HG03432 (cell line): ENCODE measurements at regions not wholly inside any gene's neighbourhood (a gene's known extent, or its start where the extent isn't known, plus 50 kb on each side); places are given as distances from the start of the nearest gene placed in this dataset.

ENCODE experiments used
- ATAC-seq: cut with Tn5 transposase; IDR thresholded peaks from one replicate; pipeline ENCODE4 v1.9.1; 2021; ENCODE audit warnings: mild to moderate bottlenecking, moderate library complexity; ENCODE audit not compliant: unreplicated experiment

- ATAC-seq: no peak
Measured at GRCh38 chr15:58294681-58295254, 137.0 kb upstream of the LIPC start.

DNA sequence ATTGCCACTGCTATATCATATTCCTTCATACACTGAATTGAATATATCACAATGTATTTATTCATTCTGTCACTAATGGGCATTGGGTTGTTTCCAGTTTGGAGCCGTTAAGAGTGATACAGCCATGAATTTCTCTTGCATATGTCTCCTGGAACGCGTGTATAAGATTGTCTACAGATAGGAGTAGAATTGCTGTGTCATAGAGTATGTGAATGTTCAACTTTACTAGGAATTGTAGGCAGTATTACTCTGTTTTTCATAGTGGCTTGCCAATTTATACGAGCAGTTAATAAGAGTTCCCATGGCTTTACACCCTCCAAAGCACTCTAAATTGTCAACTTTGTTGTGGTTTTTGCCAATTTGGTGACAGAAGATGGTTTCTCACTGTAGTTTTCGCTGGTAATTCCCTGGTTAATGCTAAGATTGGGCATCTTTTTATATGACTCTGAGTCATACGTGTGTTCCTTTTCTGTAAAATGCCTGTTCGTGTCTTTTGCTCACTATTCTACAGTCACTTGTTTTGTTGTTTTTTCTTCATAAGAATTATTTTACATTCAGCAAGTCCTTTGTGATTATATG is 136.1 kb upstream of the LIPC start:
- no peak for ATAC-seq

GRCh38 chr15:58296276-58296675 is 135.5 kb upstream of the LIPC start:
- ATAC-seq: no peak

DNA sequence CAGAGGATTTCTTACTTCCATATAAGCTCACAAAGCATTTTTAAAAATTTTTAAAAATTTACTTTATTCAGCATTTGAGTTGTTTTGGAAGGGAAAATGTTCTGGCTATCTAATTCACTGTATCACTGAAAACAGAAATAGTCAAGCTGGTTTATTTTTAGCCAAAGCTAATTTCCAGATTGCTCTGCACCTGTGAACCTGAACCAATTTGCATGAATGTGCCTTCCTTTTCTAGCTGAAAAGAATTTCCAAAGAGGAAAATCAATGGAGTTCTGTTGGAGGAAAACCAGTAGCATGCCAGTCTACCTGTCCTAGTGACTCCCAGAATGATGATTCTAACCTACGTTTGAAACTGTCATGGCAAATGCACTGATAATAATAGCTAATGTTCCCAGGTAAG is 134.2 kb upstream of the LIPC start:
- no peak for ATAC-seq

- no peak for ATAC-seq
Measured at GRCh38 chr15:58298879-58299850, 132.6 kb upstream of the LIPC start.

- no peak for ATAC-seq
Measured at GRCh38 chr15:58302832-58303231, 129.0 kb upstream of the LIPC start.

GRCh38 chr15:58303236-58303635 is 128.6 kb upstream of the LIPC start:
- no peak for ATAC-seq

- no peak for ATAC-seq
Measured at GRCh38 chr15:58306591-58307312, 125.0 kb upstream of the LIPC start.

GRCh38 chr15:58307313-58307961 is 124.4 kb upstream of the LIPC start:
- ATAC-seq: no peak

- no peak for ATAC-seq
Measured at GRCh38 chr15:58308742-58309355, 122.9 kb upstream of the LIPC start.

DNA sequence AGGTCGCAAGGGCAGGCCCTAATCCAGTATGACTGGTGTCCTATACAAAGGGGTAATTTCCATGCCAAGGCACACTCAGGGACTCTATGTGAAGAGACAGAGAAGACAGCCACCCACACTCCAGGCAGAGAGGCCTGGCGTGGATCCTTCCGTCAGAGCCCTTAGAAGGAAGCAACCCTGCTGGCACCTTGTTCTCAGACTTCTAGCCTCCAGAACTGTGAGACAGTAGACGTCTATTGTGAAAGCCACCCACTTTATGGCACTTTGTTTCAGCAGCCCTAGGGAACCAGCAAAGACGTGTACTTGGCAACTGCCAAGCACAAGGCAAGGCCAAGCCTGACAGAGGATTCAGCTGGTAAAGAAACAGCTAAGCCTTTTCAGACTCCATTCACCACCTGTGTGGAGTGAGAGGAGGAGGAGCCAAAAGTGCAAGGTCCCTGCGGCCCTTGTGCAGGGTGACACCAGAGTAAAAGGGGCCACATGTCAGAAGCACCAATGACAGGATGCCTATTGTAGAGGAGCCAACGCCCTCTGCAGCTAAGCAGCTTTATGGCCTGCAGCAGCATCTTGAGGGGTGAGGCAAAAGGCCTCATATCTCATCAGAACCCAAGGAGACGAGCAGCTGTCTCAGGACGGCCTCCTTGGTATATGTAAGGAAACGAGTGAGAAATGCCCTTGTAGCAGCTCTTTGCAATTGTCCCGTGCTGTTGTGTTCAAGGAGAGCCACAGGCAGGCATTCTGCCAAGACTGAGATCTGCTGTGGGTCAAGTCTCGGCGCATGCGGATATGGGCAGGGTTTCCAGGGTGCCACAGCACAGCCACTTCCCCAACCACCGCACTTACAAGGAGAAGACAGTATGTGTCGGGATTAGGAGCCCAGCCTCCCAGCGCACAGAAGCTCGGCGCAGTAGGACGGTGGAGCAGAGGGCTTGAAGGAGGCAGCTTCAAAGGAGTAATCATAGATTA is 121.5 kb upstream of the LIPC start:
- ATAC-seq: no peak

- no peak for ATAC-seq
Measured at GRCh38 chr15:58311556-58311955, 120.2 kb upstream of the LIPC start.

DNA sequence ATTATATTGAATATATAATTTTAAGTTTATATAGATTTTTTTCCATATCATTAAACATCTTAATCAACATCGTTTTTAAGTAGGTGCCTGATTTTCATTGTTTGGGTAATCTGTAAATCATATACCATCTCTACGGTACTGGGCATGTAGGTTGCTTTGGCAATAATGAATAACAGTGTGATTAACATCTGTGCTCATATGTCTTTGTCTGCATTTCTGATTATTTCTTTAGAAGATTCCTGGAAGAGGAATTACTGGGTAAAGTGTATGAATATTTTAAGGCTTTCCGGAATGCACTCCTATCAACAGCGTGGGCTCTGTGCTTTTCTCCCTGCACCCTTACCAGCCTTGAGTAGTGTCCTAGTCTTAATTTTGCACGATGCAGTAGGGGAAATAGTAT is 119.8 kb upstream of the LIPC start:
- no peak for ATAC-seq

GRCh38 chr15:58313304-58313703 is 118.5 kb upstream of the LIPC start:
- ATAC-seq: no peak

DNA sequence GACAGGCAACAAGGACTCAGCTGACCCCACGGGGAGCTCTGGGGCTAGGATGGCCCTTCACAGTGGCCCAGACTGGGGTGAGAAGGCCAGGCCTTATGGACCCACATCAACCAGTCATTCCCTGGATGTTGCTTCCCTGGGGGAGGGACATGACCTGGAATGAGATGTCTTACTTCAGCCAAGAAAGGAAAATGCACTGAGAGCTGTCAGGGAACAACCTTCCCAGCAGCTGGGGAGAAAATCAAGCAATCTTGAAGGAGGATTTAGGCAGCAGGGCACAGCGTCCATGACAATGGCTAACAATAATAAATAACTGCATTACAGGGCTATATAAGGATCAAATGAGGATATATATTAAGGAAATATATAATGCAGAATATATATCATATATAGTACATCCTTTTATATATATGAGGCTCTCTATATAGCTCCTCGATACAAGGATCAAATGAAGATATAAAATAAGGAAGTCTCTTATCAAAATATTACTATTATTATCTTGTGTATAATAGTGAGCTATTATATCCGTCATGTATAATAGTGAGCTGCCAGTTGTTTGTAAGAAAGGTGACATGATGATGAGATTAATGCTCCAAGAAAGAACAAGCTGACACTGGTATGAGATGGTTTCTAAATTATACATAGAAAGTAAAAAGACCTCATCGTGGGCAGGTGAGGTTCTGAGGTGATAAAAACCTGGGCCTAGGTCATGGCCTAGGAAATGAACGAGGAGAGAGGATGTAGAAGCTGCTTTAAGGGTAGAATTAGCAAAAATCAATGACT is 117.8 kb upstream of the LIPC start:
- no peak for ATAC-seq

GRCh38 chr15:58314593-58315216 is 117.1 kb upstream of the LIPC start:
- no peak for ATAC-seq

DNA sequence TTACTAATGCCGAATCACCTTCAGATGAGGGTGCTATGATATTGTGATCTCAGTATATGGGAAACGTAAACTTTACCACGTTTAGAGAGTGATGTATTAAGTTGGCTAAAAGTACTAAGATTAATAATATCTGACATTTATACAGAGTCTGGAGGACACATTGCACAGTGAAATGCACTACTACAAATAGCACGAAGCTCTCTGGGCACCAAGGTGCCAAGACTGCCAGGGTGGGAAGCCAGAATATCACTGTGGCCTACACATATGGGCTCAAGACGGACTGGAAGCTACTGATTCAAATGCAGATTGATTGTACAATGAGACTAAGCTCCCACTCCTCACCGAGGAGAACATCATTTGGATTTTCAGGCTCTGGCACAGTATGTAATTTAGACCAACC is 113.3 kb upstream of the LIPC start:
- no peak for ATAC-seq

DNA sequence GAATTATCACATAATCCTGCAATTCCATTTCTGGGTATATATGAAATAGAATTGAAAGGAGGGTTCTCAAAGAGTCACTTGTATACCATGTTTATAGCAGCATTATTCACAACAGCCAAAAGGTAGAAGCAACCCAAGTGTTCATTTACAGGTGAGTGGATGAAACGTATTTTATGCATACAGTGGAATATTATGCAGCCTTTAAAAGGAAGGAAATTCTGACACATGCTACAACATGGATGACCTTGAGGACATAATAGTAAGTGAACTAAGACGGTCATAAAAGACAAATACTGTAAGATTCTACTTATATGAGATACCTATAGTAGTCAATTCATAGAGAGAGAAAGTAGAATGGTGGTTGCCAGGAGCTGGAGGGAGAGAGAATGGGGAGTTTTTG is 110.8 kb upstream of the LIPC start:
- no peak for ATAC-seq
